Skin of body (tissue), 1 donor: ENCODE measurements at regions not wholly inside any gene's neighbourhood (a gene's known extent, or its start where the extent isn't known, plus 50 kb on each side); places are given as distances from the start of the nearest gene placed in this dataset.

ENCODE experiments used
- DNase-seq: peaks from one replicate; lab custom pipeline; 2025; lab: John Stamatoyannopoulos, UW

GRCh38 chr1:182295697-182296096 lies 95.9 kb downstream of the GLUL start:
- DNase-seq: no peak

DNA sequence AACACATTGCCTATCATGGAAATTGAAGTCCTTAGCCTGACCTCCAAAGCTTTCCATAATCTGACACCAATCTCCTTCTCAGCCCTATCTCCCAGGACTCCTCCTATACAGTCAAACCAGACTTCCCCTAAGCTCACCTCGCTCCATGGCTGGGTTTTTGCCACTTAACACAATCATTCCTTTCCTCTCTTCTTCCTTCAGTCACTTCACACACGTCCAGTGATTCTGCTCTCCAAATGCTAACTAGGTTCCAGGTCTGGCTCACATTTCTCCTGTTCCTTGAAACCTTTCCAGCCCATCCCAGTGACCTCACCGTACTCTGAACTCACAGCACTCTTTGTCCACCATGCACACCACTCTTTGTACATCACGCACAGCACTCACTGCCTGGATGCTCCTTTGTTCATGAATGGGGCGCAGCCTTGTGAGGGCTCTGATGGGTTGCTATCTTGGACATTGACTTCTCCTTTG lies 98.4 kb downstream of the GLUL start:
- DNase-seq: no peak

DNA sequence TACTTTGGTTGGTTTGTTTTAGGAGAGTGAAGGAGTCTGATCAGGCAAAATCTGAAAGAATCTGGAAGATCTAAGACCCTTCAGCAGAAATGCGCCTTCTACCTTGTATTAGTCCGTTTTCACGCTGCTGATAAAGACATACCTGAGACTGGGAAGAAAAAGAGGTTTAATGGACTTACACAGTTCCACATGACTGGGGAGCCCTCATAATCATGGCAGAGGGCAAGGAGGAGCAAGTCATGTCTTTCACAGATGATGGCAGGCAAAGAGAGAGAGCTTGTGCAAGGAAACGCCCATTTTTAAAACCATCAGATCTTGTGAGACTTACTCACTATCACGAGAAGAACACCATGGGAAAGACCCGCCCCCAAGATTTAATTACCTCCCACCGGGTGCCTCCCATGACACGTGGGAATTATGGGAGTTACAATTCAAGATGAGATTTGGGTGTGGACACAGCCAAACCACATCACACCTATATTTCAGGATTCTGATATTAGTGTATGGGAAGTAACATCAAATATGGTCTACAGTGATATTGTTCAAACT lies 99.3 kb downstream of the GLUL start:
- DNase-seq: no peak

DNA sequence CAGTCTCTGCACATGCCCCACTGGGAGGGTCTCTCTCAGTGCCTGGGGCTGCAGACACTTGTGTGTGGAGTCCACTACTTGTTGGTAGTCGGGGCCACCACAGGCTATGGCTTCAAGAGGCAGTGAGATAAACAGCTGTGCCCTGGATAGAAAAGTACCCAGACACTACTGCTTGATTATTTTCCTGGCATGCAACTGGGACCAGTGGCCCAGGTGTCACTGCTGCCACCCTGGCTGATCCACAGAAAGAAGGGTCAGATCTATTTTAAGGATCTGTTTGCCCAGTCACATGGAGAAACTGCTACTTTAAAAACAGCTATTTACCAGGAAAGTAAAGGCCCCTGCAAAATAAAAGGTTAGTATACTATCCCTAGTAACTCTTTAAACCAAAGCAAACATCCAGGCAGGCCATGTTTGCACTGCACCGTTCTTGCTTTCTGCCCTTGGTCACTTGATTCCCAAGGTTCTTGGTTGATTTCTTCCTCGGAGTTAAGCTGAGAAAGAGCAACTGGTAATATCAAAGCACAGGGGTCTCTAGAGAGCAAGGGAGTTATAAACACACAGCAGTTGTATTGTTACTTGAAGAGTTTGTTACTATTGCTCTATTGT lies 99.9 kb downstream of the GLUL start:
- no peak for DNase-seq

DNA sequence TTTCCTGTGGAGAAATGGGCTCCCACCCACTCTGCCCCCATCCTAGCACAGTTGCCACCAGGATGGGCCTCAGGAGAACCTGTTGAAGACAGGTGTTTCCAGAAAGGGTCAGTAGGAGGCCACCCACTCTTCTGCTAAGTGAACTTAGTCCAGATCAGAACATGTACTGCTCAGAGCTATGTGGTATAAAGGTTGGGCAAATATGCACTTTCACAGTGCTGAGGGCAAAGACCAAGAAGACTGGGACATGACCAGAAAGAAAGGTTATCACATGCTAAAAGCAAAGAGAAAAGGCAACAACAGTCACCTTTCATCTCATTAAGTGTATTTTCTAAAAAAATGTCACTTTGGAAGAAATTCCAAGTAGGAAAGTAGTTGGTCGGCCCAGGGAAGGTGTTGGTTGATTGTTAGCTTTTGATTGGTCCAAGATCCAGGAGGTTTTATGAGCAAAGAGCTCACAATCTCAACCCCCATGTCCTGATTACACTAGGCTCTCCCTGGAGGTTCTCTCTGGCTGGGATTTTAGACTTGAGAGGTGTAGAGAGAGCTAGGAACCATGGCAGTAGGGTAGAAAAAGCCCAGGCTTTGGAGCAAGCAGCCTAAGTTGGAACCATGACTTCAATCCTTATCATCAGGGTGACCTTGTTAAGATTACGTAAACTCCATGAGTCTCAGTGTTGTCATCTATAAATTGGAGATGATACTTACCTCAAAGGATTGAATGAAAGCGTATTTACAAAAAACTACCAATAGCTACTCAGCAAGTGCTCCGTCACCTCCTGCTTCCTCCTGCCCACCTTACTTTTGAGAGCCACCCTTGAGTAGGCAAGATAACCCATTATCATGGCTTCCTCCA lies 102.6 kb downstream of the GLUL start:
- DNase-seq: no peak

DNA sequence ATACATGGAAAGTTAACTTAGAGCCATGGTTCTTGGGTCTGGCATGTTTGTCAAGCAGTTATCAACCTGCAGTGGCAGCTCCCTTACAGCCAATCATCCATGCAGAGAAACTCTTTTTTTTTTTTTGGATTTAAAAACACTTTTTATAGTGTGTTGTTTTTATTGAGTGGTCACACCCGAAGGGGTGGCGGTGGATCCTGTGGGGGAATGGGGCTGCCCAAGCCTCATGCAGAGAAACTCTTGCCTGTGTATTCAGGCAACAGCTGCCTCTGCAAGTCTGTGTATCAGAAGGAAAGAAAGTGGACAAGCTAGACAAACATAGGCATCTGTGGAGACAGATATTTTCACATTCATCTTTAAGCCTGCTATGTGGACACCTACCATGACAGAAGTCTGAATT lies 104.8 kb downstream of the GLUL start:
- no peak for DNase-seq

- DNase-seq: no peak
Measured at GRCh38 chr1:182283746-182284544, 107.6 kb downstream of the GLUL start.

- DNase-seq: no peak
Measured at GRCh38 chr1:182281541-182281940, 110.0 kb downstream of the GLUL start.

DNA sequence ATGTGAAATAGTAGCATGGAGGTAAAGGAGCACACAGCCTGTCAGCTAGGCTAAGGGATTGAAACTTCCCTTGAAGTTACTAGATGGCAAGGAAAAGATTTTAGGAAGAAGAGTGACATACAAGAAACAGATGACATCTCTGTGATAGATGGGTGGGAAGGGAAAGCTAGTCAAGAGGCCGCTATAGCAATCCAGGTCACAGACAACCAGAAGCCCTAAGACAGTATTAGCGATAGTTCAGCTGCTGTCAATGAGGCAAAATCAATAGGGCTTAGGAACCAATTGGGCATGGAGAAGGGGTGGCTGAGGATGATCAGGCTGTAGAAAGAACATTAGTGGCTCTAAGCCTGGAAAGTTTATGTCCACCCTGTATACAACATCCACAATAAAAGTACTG lies 111.1 kb downstream of the GLUL start:
- DNase-seq: no peak

DNA sequence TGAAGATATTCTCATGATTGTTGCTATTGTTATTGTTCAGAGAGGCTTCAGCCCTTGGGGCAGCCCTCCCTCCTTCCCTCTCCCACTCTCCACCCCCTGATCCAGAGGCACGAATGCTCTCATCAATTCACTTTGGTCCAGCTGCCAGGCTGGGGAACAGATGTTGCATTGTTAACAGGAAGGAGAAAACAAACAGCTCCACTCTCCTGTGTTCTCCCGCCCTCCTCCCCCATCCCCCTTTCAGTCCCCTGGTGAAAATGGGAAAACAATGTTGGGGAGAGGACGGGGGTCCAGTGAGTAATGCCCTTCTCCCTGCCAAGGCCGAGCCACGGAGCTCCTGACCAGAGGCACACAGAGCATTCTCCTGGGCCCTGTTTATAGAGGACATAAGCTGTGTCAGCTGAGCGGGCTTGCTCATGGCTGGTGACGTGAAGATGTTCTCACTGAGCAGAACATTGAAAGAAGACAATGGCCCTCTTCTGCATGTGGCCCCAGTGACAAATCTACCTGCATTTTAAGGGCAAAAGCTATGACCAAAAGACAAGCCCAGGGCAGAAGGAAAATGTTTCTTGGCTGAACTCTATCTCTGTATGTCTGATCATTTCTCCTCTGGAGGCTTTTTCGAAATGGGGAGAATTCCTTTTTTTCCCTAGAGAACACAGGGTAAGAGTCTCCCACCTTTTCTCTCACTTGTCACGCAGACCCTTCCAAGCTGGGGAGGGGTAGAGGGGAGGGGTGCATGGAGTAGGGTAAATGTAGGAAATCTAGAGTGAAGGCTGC lies 111.7 kb downstream of the GLUL start:
- peak; percentile 84 for DNase-seq

GRCh38 chr1:182279302-182279701 lies 112.3 kb downstream of the GLUL start:
- DNase-seq: no peak

GRCh38 chr1:182278144-182279054 lies 113.2 kb downstream of the GLUL start:
- DNase-seq: peak; percentile 10

DNA sequence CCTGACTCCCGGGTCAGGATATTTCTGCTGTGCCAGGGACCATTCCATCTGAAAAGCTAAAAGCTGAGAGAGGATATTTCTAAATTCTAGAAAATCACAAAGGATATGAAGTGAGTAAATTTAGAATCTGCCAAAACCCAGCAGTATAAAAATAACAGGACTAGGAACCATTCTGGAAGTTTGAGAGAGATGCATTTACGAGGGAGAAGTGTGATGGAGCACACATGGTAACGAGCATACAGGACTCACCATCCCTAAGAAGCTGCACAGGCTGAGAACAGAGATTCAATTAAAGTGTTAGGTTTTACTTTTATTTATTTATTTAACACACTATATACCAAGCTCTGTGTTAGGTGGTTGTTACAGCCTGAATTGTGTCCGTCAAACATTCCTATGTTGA lies 116.3 kb downstream of the GLUL start:
- DNase-seq: no peak

DNA sequence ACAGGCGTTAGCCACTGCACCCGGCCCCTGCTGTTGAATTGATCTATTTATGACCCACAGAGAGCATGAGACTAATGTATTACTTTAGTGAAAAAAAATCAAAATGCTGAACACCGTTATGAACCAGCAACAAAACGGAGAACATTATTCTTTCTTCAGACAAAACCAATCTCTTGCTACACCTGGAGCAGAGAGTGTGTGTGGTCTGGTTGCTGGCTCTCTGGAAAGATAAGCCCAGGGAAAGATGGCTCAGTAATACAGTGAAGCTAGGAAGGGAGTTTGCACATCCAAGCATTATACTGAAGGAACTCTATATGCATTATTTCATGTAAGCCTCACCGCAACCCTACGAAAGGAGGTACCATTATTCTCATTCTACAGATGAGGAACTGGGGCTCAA lies 117.0 kb downstream of the GLUL start:
- DNase-seq: no peak

- no peak for DNase-seq
Measured at GRCh38 chr1:182270731-182271130, 120.9 kb downstream of the GLUL start.

DNA sequence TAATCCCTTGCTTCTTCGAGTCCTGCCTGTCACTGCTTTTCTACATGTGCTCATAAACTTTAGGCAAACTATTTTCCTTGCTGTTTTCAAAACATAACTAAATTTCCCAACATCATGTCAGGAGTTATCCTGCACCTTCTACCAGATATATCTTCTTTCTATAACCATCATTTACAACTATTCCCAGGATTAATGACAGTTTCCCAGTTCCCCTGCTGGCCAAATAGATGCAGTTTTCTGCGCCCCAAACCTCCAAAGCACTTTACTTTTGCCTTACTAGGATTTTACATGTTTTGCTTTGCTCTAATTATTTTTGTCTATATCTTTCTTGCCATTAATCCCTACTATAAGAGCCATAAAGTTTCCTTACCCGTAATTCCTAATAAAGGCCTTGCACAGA lies 122.5 kb downstream of the GLUL start:
- DNase-seq: no peak

DNA sequence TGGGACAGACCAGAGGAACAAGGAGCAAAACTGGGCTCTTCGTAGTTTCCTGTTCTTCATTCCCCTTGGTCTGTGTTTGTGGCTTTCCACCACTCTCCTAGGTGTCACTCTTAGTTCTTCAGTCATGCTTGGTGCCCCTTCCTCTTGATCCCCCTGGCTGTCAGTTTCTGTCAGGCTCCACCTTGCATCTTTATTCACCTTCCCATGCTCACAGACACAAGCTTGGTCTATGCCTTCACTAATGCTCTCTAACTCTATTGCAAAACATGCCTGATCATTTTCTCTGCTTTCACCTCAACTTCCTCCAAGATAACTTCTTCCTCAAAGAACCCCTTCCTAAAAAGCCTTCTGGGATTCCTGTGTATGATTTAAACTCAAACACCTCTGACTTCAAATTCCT lies 122.9 kb downstream of the GLUL start:
- DNase-seq: no peak

- DNase-seq: no peak
Measured at GRCh38 chr1:182264185-182264584, 127.4 kb downstream of the GLUL start.

- no peak for DNase-seq
Measured at GRCh38 chr1:182263706-182264105, 127.9 kb downstream of the GLUL start.

DNA sequence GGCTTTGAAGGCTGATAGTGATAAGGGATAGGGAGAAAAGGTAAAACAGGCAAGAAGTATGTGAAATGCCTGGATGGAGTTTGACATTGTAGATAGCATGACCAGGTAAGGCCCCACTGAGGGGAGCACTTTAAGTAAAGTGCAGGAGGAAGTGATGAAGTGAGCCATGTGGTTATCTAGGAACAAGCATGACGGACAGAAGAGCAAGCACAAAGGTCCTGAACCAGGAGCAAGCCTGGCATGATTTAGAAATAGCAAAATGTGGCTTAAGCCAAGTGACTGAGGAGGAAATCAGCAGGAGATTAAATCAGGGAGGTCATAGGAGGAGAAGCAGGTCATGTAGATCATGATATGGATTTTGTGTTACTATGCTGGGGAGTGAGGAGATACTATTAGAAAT lies 129.2 kb downstream of the GLUL start:
- DNase-seq: no peak
